Prostate gland (tissue), 2 donors: ENCODE measurements at regions not wholly inside any gene's neighbourhood (a gene's known extent, or its start where the extent isn't known, plus 50 kb on each side); places are given as distances from the start of the nearest gene placed in this dataset.

Experiments used
- CTCF ChIP-seq, 4 experiments: fragments of 200-600 bp in 2 of 4; fragments of 450-650 bp in 2 of 4; sonication (generic) in 2 of 4; IDR thresholded peaks; 1 replicate in 3 of 4; 2 replicates in 1 of 4; pipeline ENCODE4 v1.5.1; 2016 to 2019; ENCODE audit warnings: antibody characterized with exemption in 4 of 4, mild to moderate bottlenecking in 2 of 4, moderate library complexity in 2 of 4
- POLR2A ChIP-seq: fragments of 450-650 bp; IDR thresholded peaks from one replicate; pipeline ENCODE4 v1.6.1; 2016; ENCODE audit warnings: antibody characterized with exemption, mild to moderate bottlenecking
- POLR2AphosphoS5 ChIP-seq: sonication (generic); formaldehyde crosslinking; IDR thresholded peaks from one replicate; pipeline ENCODE4 v1.6.1; 2017; ENCODE audit warnings: antibody characterized with exemption

GRCh38 chr13:110788778-110789177 lies 75.3 kb downstream of the ING1 start:
- TF ChIP-seq CTCF (IDR thresholded peaks at IDR 0.05), result no peak
- TF ChIP-seq POLR2A, result no peak
- TF ChIP-seq POLR2AphosphoS5, result no peak
